ENCODE measurements at regions not wholly inside any gene's neighbourhood (a gene's known extent, or its start where the extent isn't known, plus 50 kb on each side); places are given as distances from the start of the nearest gene placed in this dataset.

GRCh38 chr22:44625981-44626687 is 75.9 kb upstream of the PRR5 start:
- H3K9me3 ChIP-seq (ENCODE audit: insufficient read depth, low read length): no peaks in the 10 kb centered on the region
- H4K20me1 ChIP-seq (ENCODE audit: low read depth, low read length): no peaks in the 10 kb centered on the region
- H3K4me2 ChIP-seq (ENCODE audit: low read depth, low read length, poor library complexity, severe bottlenecking): no peak overlapping the region
- H2AFZ ChIP-seq (ENCODE audit: low read depth, low read length, severe bottlenecking): no peak overlapping the region
- H3K9me2 ChIP-seq (replicated peaks; ENCODE audit: insufficient read depth, low read length): no peaks in the 10 kb centered on the region
- no peaks in the 10 kb centered on the region for H3F3A ChIP-seq (ENCODE audit: insufficient read depth)
- H3K4me3 ChIP-seq (ENCODE audit: insufficient read depth, low read length, poor library complexity, severe bottlenecking): no peak overlapping the region
- no peak overlapping the region for H3K27ac ChIP-seq (ENCODE audit: low read depth, low read length)
- no peaks in the 10 kb centered on the region for H3K36me3 ChIP-seq (ENCODE audit: low read length)
- TF ChIP-seq, protein P1, sequence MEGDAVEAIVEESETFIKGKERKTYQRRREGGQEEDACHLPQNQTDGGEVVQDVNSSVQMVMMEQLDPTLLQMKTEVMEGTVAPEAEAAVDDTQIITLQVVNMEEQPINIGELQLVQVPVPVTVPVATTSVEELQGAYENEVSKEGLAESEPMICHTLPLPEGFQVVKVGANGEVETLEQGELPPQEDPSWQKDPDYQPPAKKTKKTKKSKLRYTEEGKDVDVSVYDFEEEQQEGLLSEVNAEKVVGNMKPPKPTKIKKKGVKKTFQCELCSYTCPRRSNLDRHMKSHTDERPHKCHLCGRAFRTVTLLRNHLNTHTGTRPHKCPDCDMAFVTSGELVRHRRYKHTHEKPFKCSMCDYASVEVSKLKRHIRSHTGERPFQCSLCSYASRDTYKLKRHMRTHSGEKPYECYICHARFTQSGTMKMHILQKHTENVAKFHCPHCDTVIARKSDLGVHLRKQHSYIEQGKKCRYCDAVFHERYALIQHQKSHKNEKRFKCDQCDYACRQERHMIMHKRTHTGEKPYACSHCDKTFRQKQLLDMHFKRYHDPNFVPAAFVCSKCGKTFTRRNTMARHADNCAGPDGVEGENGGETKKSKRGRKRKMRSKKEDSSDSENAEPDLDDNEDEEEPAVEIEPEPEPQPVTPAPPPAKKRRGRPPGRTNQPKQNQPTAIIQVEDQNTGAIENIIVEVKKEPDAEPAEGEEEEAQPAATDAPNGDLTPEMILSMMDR (IDR thresholded peaks at IDR 0.05; ENCODE audit: insufficient read depth, low read length, poor library complexity, severe bottlenecking): peak; percentile 97
- no peak for TF ChIP-seq EZH2phosphoT487 (conservative IDR thresholded peaks at IDR 0.05; ENCODE audit: low read length)
- no peak overlapping the region for H3K9ac ChIP-seq (ENCODE audit: low read length)
- no peaks in the 10 kb centered on the region for H3K27me3 ChIP-seq (ENCODE audit: low read length)
- no peaks in the 10 kb centered on the region for H3K79me2 ChIP-seq (ENCODE audit: insufficient read depth, low read length)

- H3K27ac ChIP-seq (ENCODE audit: low read depth, low read length): no peak overlapping the region
- H3K27me3 ChIP-seq (ENCODE audit: low read length): no peaks in the 10 kb centered on the region
- H3K36me3 ChIP-seq (ENCODE audit: low read length): no peaks in the 10 kb centered on the region
- no peaks in the 10 kb centered on the region for H3K79me2 ChIP-seq (ENCODE audit: insufficient read depth, low read length)
- no peak overlapping the region for H3K9ac ChIP-seq (ENCODE audit: low read length)
- no peaks in the 10 kb centered on the region for H3K9me2 ChIP-seq (replicated peaks; ENCODE audit: insufficient read depth, low read length)
- H3K4me2 ChIP-seq (ENCODE audit: low read depth, low read length, poor library complexity, severe bottlenecking): no peak overlapping the region
- TF ChIP-seq, protein P1 (IDR thresholded peaks at IDR 0.05; ENCODE audit: insufficient read depth, low read length, poor library complexity, severe bottlenecking): no peak
- TF ChIP-seq EZH2phosphoT487 (conservative IDR thresholded peaks at IDR 0.05; ENCODE audit: low read length): no peak
- H3F3A ChIP-seq (ENCODE audit: insufficient read depth): no peaks in the 10 kb centered on the region
- H3K9me3 ChIP-seq (ENCODE audit: insufficient read depth, low read length): no peaks in the 10 kb centered on the region
- no peaks in the 10 kb centered on the region for H4K20me1 ChIP-seq (ENCODE audit: low read depth, low read length)
- no peak overlapping the region for H3K4me3 ChIP-seq (ENCODE audit: insufficient read depth, low read length, poor library complexity, severe bottlenecking)
- H2AFZ ChIP-seq (ENCODE audit: low read depth, low read length, severe bottlenecking): no peak overlapping the region
These were observed 76.6 kb upstream of the PRR5 start for GRCh38 chr22:44625421-44625760.

GRCh38 chr22:44624689-44625420 is 77.1 kb upstream of the PRR5 start:
- no peaks in the 10 kb centered on the region for H3K9me2 ChIP-seq (replicated peaks; ENCODE audit: insufficient read depth, low read length)

More at GRCh38 chr22:44624689-44625420, 77.1 kb upstream of the PRR5 start:
- Histone ChIP-seq H3K9ac (ENCODE audit: low read length) (no peak overlapping the region), H3K4me3 (ENCODE audit: insufficient read depth, low read length, poor library complexity, severe bottlenecking) (no peak overlapping the region), H3K79me2 (ENCODE audit: insufficient read depth, low read length) (no peaks in the 10 kb centered on the region), H3K27me3 (ENCODE audit: low read length) (no peaks in the 10 kb centered on the region), H3K4me2 (ENCODE audit: low read depth, low read length, poor library complexity, severe bottlenecking) (no peak overlapping the region), H3F3A (ENCODE audit: insufficient read depth) (no peaks in the 10 kb centered on the region), H3K9me3 (ENCODE audit: insufficient read depth, low read length) (no peaks in the 10 kb centered on the region), H2AFZ (ENCODE audit: low read depth, low read length, severe bottlenecking) (no peak overlapping the region), H3K27ac (ENCODE audit: low read depth, low read length) (no peak overlapping the region), H3K36me3 (ENCODE audit: low read length) (no peaks in the 10 kb centered on the region), H4K20me1 (ENCODE audit: low read depth, low read length) (no peaks in the 10 kb centered on the region)
- TF ChIP-seq EZH2phosphoT487 (conservative IDR thresholded peaks at IDR 0.05; ENCODE audit: low read length): no peak
- TF ChIP-seq, protein P1 (IDR thresholded peaks at IDR 0.05; ENCODE audit: insufficient read depth, low read length, poor library complexity, severe bottlenecking): no peak
